ENCODE measurements at regions not wholly inside any gene's neighbourhood (a gene's known extent, or its start where the extent isn't known, plus 50 kb on each side); places are given as distances from the start of the nearest gene placed in this dataset.

- no peak overlapping the region for H3K4me3 Mint-ChIP-seq
- H3K27ac Mint-ChIP-seq = no peak overlapping the region
- H3K36me3 Mint-ChIP-seq (ENCODE audit: low read depth) = no peaks in the 10 kb centered on the region
- H3K9me3 Mint-ChIP-seq = no peaks in the 10 kb centered on the region
- H3K4me1 Mint-ChIP-seq = no peaks in the 10 kb centered on the region
- ATAC-seq (replicated peaks) = no peak
- peaks cover 9% of the 10 kb centered on the region for H3K27me3 Mint-ChIP-seq
Measured at GRCh38 chr2:67462738-67463496, 65.8 kb downstream of the ETAA1 start.

- ATAC-seq (replicated peaks) = no peak
- peaks cover 11% of the 10 kb centered on the region for H3K27me3 Mint-ChIP-seq
Measured at GRCh38 chr2:67463810-67464209, 66.7 kb downstream of the ETAA1 start.

GRCh38 chr2:67465623-67466022 is 68.5 kb downstream of the ETAA1 start:
- Mint-ChIP-seq H3K4me1 (no peaks in the 10 kb centered on the region), H3K9me3 (no peaks in the 10 kb centered on the region), H3K4me3 (no peak overlapping the region), H3K27me3 (peaks cover 7% of the 10 kb centered on the region), H3K27ac (no peak overlapping the region), H3K36me3 (ENCODE audit: low read depth) (no peaks in the 10 kb centered on the region)
- no peak for ATAC-seq (replicated peaks)

More at GRCh38 chr2:67463810-67464209, 66.7 kb downstream of the ETAA1 start:
- Mint-ChIP-seq H3K9me3 (no peaks in the 10 kb centered on the region), H3K27ac (no peak overlapping the region), H3K4me3 (no peak overlapping the region), H3K4me1 (no peaks in the 10 kb centered on the region), H3K36me3 (ENCODE audit: low read depth) (no peaks in the 10 kb centered on the region)

- Mint-ChIP-seq H3K4me3 (no peak overlapping the region), H3K27ac (no peak overlapping the region), H3K9me3 (no peaks in the 10 kb centered on the region), H3K27me3 (peaks cover 7% of the 10 kb centered on the region), H3K4me1 (no peaks in the 10 kb centered on the region), H3K36me3 (ENCODE audit: low read depth) (no peaks in the 10 kb centered on the region)
- ATAC-seq (replicated peaks) = no peak
Measured at GRCh38 chr2:67466734-67467133, 69.6 kb downstream of the ETAA1 start.

GRCh38 chr2:67471681-67472080 is 74.5 kb downstream of the ETAA1 start:
- H3K27me3 Mint-ChIP-seq = peaks cover 12% of the 10 kb centered on the region
- no peak overlapping the region for H3K27ac Mint-ChIP-seq
- H3K9me3 Mint-ChIP-seq = no peaks in the 10 kb centered on the region
- no peak overlapping the region for H3K4me3 Mint-ChIP-seq
- no peak for ATAC-seq (replicated peaks)
- H3K4me1 Mint-ChIP-seq = no peaks in the 10 kb centered on the region
- H3K36me3 Mint-ChIP-seq (ENCODE audit: low read depth) = no peaks in the 10 kb centered on the region

GRCh38 chr2:67476809-67477790 is 80.0 kb downstream of the ETAA1 start:
- no peaks in the 10 kb centered on the region for H3K4me1 Mint-ChIP-seq
- no peak overlapping the region for H3K4me3 Mint-ChIP-seq
- no peak for ATAC-seq (replicated peaks)
- no peaks in the 10 kb centered on the region for H3K9me3 Mint-ChIP-seq
- H3K36me3 Mint-ChIP-seq (ENCODE audit: low read depth) = no peaks in the 10 kb centered on the region
- no peak overlapping the region for H3K27ac Mint-ChIP-seq
- H3K27me3 Mint-ChIP-seq = peaks cover 30% of the 10 kb centered on the region

GRCh38 chr2:67479261-67479660 is 82.1 kb downstream of the ETAA1 start:
- Mint-ChIP-seq H3K27ac (no peak overlapping the region), H3K4me1 (no peaks in the 10 kb centered on the region), H3K4me3 (no peak overlapping the region), H3K36me3 (ENCODE audit: low read depth) (no peaks in the 10 kb centered on the region), H3K9me3 (no peaks in the 10 kb centered on the region), H3K27me3 (peaks cover 27% of the 10 kb centered on the region)
- ATAC-seq (replicated peaks) = no peak

- H3K27ac Mint-ChIP-seq = no peak overlapping the region
- H3K36me3 Mint-ChIP-seq (ENCODE audit: low read depth) = no peaks in the 10 kb centered on the region
- H3K4me3 Mint-ChIP-seq = no peak overlapping the region
- no peaks in the 10 kb centered on the region for H3K9me3 Mint-ChIP-seq
- peaks cover 7% of the 10 kb centered on the region for H3K27me3 Mint-ChIP-seq
- H3K4me1 Mint-ChIP-seq = no peaks in the 10 kb centered on the region
- no peak for ATAC-seq (replicated peaks)
Measured at GRCh38 chr2:67485431-67485830, 88.3 kb downstream of the ETAA1 start.

- Mint-ChIP-seq H3K4me1 (no peaks in the 10 kb centered on the region), H3K36me3 (ENCODE audit: low read depth) (no peaks in the 10 kb centered on the region), H3K27ac (no peak overlapping the region)
Measured at GRCh38 chr2:67486041-67486796, 89.1 kb downstream of the ETAA1 start.

GRCh38 chr2:67487993-67488392 is 90.9 kb downstream of the ETAA1 start:
- Mint-ChIP-seq H3K9me3 (no peaks in the 10 kb centered on the region), H3K4me1 (no peaks in the 10 kb centered on the region), H3K27ac (no peak overlapping the region), H3K36me3 (ENCODE audit: low read depth) (no peaks in the 10 kb centered on the region), H3K27me3 (peaks cover 11% of the 10 kb centered on the region), H3K4me3 (no peak overlapping the region)
- no peak for ATAC-seq (replicated peaks)

More at GRCh38 chr2:67486041-67486796, 89.1 kb downstream of the ETAA1 start:
- no peak overlapping the region for H3K4me3 Mint-ChIP-seq
- H3K9me3 Mint-ChIP-seq = no peaks in the 10 kb centered on the region
- ATAC-seq (replicated peaks) = peak; percentile 24
- H3K27me3 Mint-ChIP-seq = peaks cover 7% of the 10 kb centered on the region

- Mint-ChIP-seq H3K9me3 (no peaks in the 10 kb centered on the region), H3K4me1 (no peaks in the 10 kb centered on the region), H3K27me3 (peaks cover 11% of the 10 kb centered on the region), H3K36me3 (ENCODE audit: low read depth) (no peaks in the 10 kb centered on the region), H3K27ac (no peak overlapping the region), H3K4me3 (no peak overlapping the region)
- no peak for ATAC-seq (replicated peaks)
Measured at GRCh38 chr2:67489396-67489795, 92.3 kb downstream of the ETAA1 start.

- no peak overlapping the region for H3K4me3 Mint-ChIP-seq
- H3K27me3 Mint-ChIP-seq = peaks cover 5% of the 10 kb centered on the region
- peaks cover 4% of the 10 kb centered on the region for H3K9me3 Mint-ChIP-seq
- H3K36me3 Mint-ChIP-seq (ENCODE audit: low read depth) = no peaks in the 10 kb centered on the region
- H3K27ac Mint-ChIP-seq = no peak overlapping the region
- no peaks in the 10 kb centered on the region for H3K4me1 Mint-ChIP-seq
- no peak for ATAC-seq (replicated peaks)
Measured at GRCh38 chr2:67498931-67499330, 101.8 kb downstream of the ETAA1 start.

GRCh38 chr2:67499989-67500388 is 102.9 kb downstream of the ETAA1 start:
- Mint-ChIP-seq H3K9me3 (peaks cover 4% of the 10 kb centered on the region), H3K27me3 (peaks cover 5% of the 10 kb centered on the region), H3K36me3 (ENCODE audit: low read depth) (no peaks in the 10 kb centered on the region), H3K4me1 (no peaks in the 10 kb centered on the region), H3K4me3 (no peak overlapping the region), H3K27ac (no peak overlapping the region)
- ATAC-seq (replicated peaks) = no peak

GRCh38 chr2:67500541-67500940 is 103.4 kb downstream of the ETAA1 start:
- Mint-ChIP-seq H3K27me3 (peaks cover 5% of the 10 kb centered on the region), H3K36me3 (ENCODE audit: low read depth) (no peaks in the 10 kb centered on the region), H3K9me3 (peaks cover 4% of the 10 kb centered on the region), H3K4me3 (no peak overlapping the region), H3K27ac (no peak overlapping the region), H3K4me1 (no peaks in the 10 kb centered on the region)
- ATAC-seq (replicated peaks) = no peak

Measured in activated T-helper 17 cell treated with anti-CD3 and anti-CD28 coated beads, Interleukin-2, amount 50 U/mL, for 72 hours (primary cell).